KMS-11 (cell line): ENCODE measurements at regions not wholly inside any gene's neighbourhood (a gene's known extent, or its start where the extent isn't known, plus 50 kb on each side); places are given as distances from the start of the nearest gene placed in this dataset.
A peak's percentile ranks its signal among the peaks of the same experiment; 100 is the strongest.

Experiments used
- H2AFZ ChIP-seq: fragments of 200-600 bp; sonication (generic); 2 replicates; pipeline ENCODE4 v1.6.1; 2016; ENCODE audit warnings: antibody characterized with exemption, mixed run types, low read depth
- H3K27ac ChIP-seq: fragments of 200-600 bp; sonication (generic); 2 replicates; pipeline ENCODE4 v1.6.1; 2016; ENCODE audit warnings: mild to moderate bottlenecking, mixed run types
- H3K27me3 ChIP-seq: fragments of 200-600 bp; sonication (generic); 2 replicates; pipeline ENCODE4 v1.6.1; 2017; ENCODE audit warnings: mild to moderate bottlenecking, low read depth, mixed run types, moderate library complexity; ENCODE audit not compliant: insufficient read depth
- H3K36me3 ChIP-seq: fragments of 200-600 bp; sonication (generic); 2 replicates; pipeline ENCODE4 v1.6.1; 2017; ENCODE audit warnings: mild to moderate bottlenecking, mixed run types; ENCODE audit not compliant: insufficient read depth
- H3K4me1 ChIP-seq: fragments of 200-600 bp; sonication (generic); 2 replicates; pipeline ENCODE4 v1.6.1; 2016; ENCODE audit warnings: mild to moderate bottlenecking, low read depth, mixed run types; ENCODE audit not compliant: poor library complexity, severe bottlenecking
- H3K4me2 ChIP-seq: fragments of 200-600 bp; sonication (generic); 2 replicates; pipeline ENCODE4 v1.7.0; 2016; ENCODE audit warnings: mild to moderate bottlenecking, mixed run types
- H3K4me3 ChIP-seq: fragments of 200-600 bp; sonication (generic); IDR thresholded peaks from 2 replicates; pipeline ENCODE4 v1.6.1; 2017; ENCODE audit warnings: low read depth, low read length, mixed read lengths; ENCODE audit not compliant: insufficient read depth
- H3K79me2 ChIP-seq: fragments of 200-600 bp; sonication (generic); 2 replicates; pipeline ENCODE4 v1.6.1; 2016; ENCODE audit warnings: low read depth, mixed run types; ENCODE audit not compliant: insufficient read depth
- H3K9ac ChIP-seq: fragments of 200-600 bp; sonication (generic); 2 replicates; pipeline ENCODE4 v1.6.1; 2016; ENCODE audit warnings: mild to moderate bottlenecking, mixed run types
- H4K20me1 ChIP-seq: fragments of 200-600 bp; sonication (generic); 2 replicates; pipeline ENCODE4 v1.6.1; 2016; ENCODE audit warnings: mild to moderate bottlenecking, mixed run types; ENCODE audit not compliant: insufficient read depth
- TF ChIP-seq, protein P1 (sequence below): fragments of 200-600 bp; sonication (generic); conservative IDR thresholded peaks from 2 replicates; pipeline ENCODE4 v1.6.1; 2017; ENCODE audit warnings: low read depth, mild to moderate bottlenecking, antibody characterized with exemption, low read length, moderate library complexity, mixed read lengths

DNA sequence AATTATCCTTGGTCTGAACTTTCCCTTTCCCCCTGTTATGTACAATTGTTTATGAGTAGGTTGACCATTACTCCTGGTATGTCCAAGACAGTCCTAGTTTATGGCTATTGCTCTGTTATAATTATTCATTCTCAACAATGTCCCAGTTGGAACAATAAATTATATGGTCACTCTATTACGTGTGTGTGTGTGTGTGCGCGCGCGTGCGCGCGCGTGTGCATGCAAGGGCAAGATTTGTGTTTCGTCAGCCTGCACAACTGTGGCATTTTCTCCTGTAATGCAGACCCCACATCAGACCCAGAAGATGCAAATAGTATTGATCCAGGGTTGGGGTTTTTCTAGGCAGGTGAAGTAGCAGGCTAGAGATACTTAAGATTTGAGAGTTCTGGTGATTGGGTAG, 88.4 kb downstream of the ESM1 start:
- TF ChIP-seq, protein P1, sequence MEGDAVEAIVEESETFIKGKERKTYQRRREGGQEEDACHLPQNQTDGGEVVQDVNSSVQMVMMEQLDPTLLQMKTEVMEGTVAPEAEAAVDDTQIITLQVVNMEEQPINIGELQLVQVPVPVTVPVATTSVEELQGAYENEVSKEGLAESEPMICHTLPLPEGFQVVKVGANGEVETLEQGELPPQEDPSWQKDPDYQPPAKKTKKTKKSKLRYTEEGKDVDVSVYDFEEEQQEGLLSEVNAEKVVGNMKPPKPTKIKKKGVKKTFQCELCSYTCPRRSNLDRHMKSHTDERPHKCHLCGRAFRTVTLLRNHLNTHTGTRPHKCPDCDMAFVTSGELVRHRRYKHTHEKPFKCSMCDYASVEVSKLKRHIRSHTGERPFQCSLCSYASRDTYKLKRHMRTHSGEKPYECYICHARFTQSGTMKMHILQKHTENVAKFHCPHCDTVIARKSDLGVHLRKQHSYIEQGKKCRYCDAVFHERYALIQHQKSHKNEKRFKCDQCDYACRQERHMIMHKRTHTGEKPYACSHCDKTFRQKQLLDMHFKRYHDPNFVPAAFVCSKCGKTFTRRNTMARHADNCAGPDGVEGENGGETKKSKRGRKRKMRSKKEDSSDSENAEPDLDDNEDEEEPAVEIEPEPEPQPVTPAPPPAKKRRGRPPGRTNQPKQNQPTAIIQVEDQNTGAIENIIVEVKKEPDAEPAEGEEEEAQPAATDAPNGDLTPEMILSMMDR: no peak
- H3K27ac ChIP-seq: no peak overlapping the region
- no peaks in the 10 kb centered on the region for H4K20me1 ChIP-seq
- H3K27me3 ChIP-seq: no peaks in the 10 kb centered on the region
- peaks cover 67% of the 10 kb centered on the region for H3K4me1 ChIP-seq
- no peak overlapping the region; the same call in 1 of the 2 replicates for H3K4me2 ChIP-seq
- H3K4me3 ChIP-seq: no peak overlapping the region
- H3K36me3 ChIP-seq: no peaks in the 10 kb centered on the region
- no peak overlapping the region for H3K9ac ChIP-seq
- no peaks in the 10 kb centered on the region for H3K79me2 ChIP-seq
- no peak overlapping the region for H2AFZ ChIP-seq

GRCh38 chr5:54895816-54896341, 89.5 kb downstream of the ESM1 start:
- Histone ChIP-seq H3K27ac (peak overlapping the region; percentile 84), H3K4me1 (peaks cover 56% of the 10 kb centered on the region), H3K4me3 (no peak overlapping the region), H3K79me2 (no peaks in the 10 kb centered on the region), H4K20me1 (no peaks in the 10 kb centered on the region), H3K36me3 (no peaks in the 10 kb centered on the region), H3K27me3 (no peaks in the 10 kb centered on the region), H3K9ac (peak overlapping the region; percentile 52; the same call in 1 of the 2 replicates), H2AFZ (peak overlapping the region; percentile 71), H3K4me2 (peak overlapping the region; percentile 64)
- TF ChIP-seq, protein P1: peak; percentile 87

GRCh38 chr5:54894957-54895815, 90.2 kb downstream of the ESM1 start:
- H3K4me3 ChIP-seq: no peak overlapping the region
- peak overlapping the region; percentile 52; the same call in 1 of the 2 replicates for H3K9ac ChIP-seq
- H4K20me1 ChIP-seq: no peaks in the 10 kb centered on the region
- TF ChIP-seq, protein P1: no peak
- H3K36me3 ChIP-seq: no peaks in the 10 kb centered on the region
- H3K4me2 ChIP-seq: peak overlapping the region; percentile 64
- H3K27ac ChIP-seq: peak overlapping the region; percentile 84
- H3K27me3 ChIP-seq: no peaks in the 10 kb centered on the region
- H2AFZ ChIP-seq: peak overlapping the region; percentile 71
- peaks cover 49% of the 10 kb centered on the region for H3K4me1 ChIP-seq
- no peaks in the 10 kb centered on the region for H3K79me2 ChIP-seq

DNA sequence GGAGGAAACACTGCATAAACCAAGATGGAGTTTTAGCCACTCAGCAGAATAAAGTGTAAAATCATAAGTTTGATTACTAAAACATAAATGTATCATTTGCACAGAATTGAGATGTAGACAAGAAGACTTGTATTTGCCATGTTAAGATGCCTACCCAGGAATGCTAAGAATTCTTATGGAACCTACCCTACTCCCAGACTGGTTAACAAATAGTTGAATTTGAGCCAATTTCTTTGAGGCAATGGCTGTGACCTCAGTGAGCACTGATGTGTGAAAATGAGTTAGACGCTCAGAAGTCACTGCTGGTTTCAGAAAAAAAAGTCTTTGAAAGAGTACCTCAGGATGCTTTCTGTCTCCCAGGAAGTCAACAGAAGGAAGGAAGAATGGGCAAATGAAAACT, 95.6 kb downstream of the ESM1 start:
- no peak overlapping the region for H3K27ac ChIP-seq
- H3K4me1 ChIP-seq: peaks cover 13% of the 10 kb centered on the region
- TF ChIP-seq, protein P1: no peak
- H3K4me3 ChIP-seq: no peak overlapping the region
- no peaks in the 10 kb centered on the region for H3K36me3 ChIP-seq
- H3K4me2 ChIP-seq: no peak overlapping the region
- H3K9ac ChIP-seq: no peak overlapping the region
- no peaks in the 10 kb centered on the region for H3K79me2 ChIP-seq
- no peaks in the 10 kb centered on the region for H4K20me1 ChIP-seq
- no peak overlapping the region for H2AFZ ChIP-seq
- no peaks in the 10 kb centered on the region for H3K27me3 ChIP-seq
